HepG2 (cell line): ENCODE measurements at regions not wholly inside any gene's neighbourhood (a gene's known extent, or its start where the extent isn't known, plus 50 kb on each side); places are given as distances from the start of the nearest gene placed in this dataset.

ENCODE experiments used
- ATAC-seq: fragments of 200-7000 bp; cut with Tn5 transposase; 3 replicates; pipeline ENCODE4 v1.9.1; 2020; ENCODE audit warnings: mild to moderate bottlenecking, moderate library complexity
- BruUV-seq: library from RNA; stranded (reverse); fragments of 400-500 nt; replicated peaks from 2 replicates; lab custom pipeline; 2021; lab: Mats Ljungman, UMichigan
- CTCF ChIA-PET: fragments of 300-600 bp; formaldehyde crosslinking; extraction: SDS; loops from one replicate; lab custom pipeline; 2021; ENCODE audit warnings: low total read pairs, inconsistent platforms, low intra/inter-chr PET ratio; lab: Yijun Ruan, JAX
- POLR2A ChIA-PET: fragments of 350-600 bp; sonication (Branson Sonifier 250); formaldehyde crosslinking; loops from one replicate; lab custom pipeline; 2020; ENCODE audit warnings: antibody characterized with exemption, inconsistent platforms; lab: Yijun Ruan, JAX
- DNase-seq: peaks from one replicate; pipeline ENCODE4 v3.0.0-alpha.2; 2015; ENCODE audit warnings: low spot score
- FAIRE-seq: peaks from 3 replicates; lab custom pipeline; 2011; peaks lifted over from hg19 to GRCh38; lab: Jason Lieb, UNC
- H2AFZ ChIP-seq: one replicate; pipeline ENCODE4 v1.6.1; 2011; ENCODE audit warnings: low read length, inconsistent platforms
- H3K27ac ChIP-seq: fragments of 300-600 bp; 3 replicates; pipeline ENCODE4 v1.8.0; 2011; ENCODE audit warnings: mixed run types, mild to moderate bottlenecking, mixed read lengths, low read length, inconsistent platforms; ENCODE audit not compliant: insufficient read depth; ENCODE audit errors: extremely low read length
- H3K27me3 ChIP-seq, 2 experiments: fragments of 200-600 bp in 1 of 2; 2 replicates in 1 of 2; 3 replicates in 1 of 2; pipeline versions ENCODE4 v1.6.0 to v1.8.0; 2011; ENCODE audit warnings: low read length in 2 of 2, mild to moderate bottlenecking in 2 of 2, moderate library complexity in 2 of 2, inconsistent platforms in 1 of 2; ENCODE audit not compliant: insufficient read depth in 2 of 2, control insufficient read depth in 1 of 2
- H3K36me3 ChIP-seq, 2 experiments: fragments of 200-600 bp in 1 of 2; replicated peaks in 1 of 2; 2 replicates in 1 of 2; 3 replicates in 1 of 2; pipeline versions ENCODE4 v1.5.1 to v1.8.0; 2011; ENCODE audit warnings: low read length in 2 of 2, inconsistent platforms in 1 of 2; ENCODE audit not compliant: insufficient read depth in 2 of 2, control insufficient read depth in 1 of 2
- H3K4me1 ChIP-seq: 2 replicates; pipeline ENCODE4 v1.5.1; 2012; ENCODE audit warnings: low read length, inconsistent platforms; ENCODE audit not compliant: insufficient read depth
- H3K4me2 ChIP-seq: 2 replicates; pipeline ENCODE4 v1.6.0; 2011; ENCODE audit warnings: low read depth, low read length, inconsistent platforms
- H3K4me3 ChIP-seq, 3 experiments: fragments of 200-600 bp in 1 of 3; sonication (generic), shearing (Covaris generic) in 1 of 3; replicated peaks in 1 of 3; 2 replicates each; pipeline ENCODE4 v1.5.1; 2011 to 2016; ENCODE audit warnings: low read length in 3 of 3, inconsistent platforms in 2 of 3, low read depth in 2 of 3, mild to moderate bottlenecking in 2 of 3, control low read depth in 1 of 3, mixed read lengths in 1 of 3; ENCODE audit not compliant: insufficient read depth in 1 of 3
- H3K79me2 ChIP-seq: one replicate; pipeline ENCODE4 v1.6.1; 2011; ENCODE audit warnings: low read length, inconsistent platforms; ENCODE audit not compliant: insufficient read depth
- H3K9ac ChIP-seq: 2 replicates; pipeline ENCODE4 v1.6.0; 2011; ENCODE audit warnings: mild to moderate bottlenecking, low read depth, low read length, inconsistent platforms; ENCODE audit not compliant: insufficient read depth
- H3K9me3 ChIP-seq: 2 replicates; pipeline ENCODE4 v1.5.1; 2012; ENCODE audit warnings: mild to moderate bottlenecking, low read length
- H4K20me1 ChIP-seq: 2 replicates; pipeline ENCODE4 v1.6.0; 2011; ENCODE audit warnings: inconsistent platforms, mild to moderate bottlenecking, low read length, moderate library complexity; ENCODE audit not compliant: insufficient read depth
- CEBPB ChIP-seq: IDR thresholded peaks from 2 replicates; pipeline ENCODE4 v1.6.1; 2011; ENCODE audit warnings: low read depth, low read length, improper control_type of control experiment, borderline replicate concordance
- CHCHD3 ChIP-seq: sonication (generic); formaldehyde crosslinking; IDR thresholded peaks from 2 replicates; pipeline ENCODE4 v1.8.0; 2022; ENCODE audit warnings: mild to moderate bottlenecking, missing genetic modification reagents, moderate library complexity
- ERF ChIP-seq: IDR thresholded peaks from 2 replicates; pipeline ENCODE4 v1.6.1; 2018; ENCODE audit warnings: missing biosample characterization, missing genetic modification reagents
- IRF2 ChIP-seq: IDR thresholded peaks from 2 replicates; pipeline ENCODE4 v1.6.1; 2018; ENCODE audit warnings: missing genetic modification reagents, missing compliant biosample characterization
- NR2C2 ChIP-seq: sonication (generic); formaldehyde crosslinking; IDR thresholded peaks from 2 replicates; pipeline ENCODE4 v1.4.0; 2020; ENCODE audit warnings: missing genetic modification reagents, mild to moderate bottlenecking, moderate library complexity, borderline replicate concordance
- RAD51 ChIP-seq: fragments of 450-650 bp; IDR thresholded peaks from 2 replicates; pipeline ENCODE4 v1.6.1; 2016; ENCODE audit warnings: borderline replicate concordance
- ZBTB3 ChIP-seq: sonication (generic); formaldehyde crosslinking; IDR thresholded peaks from 2 replicates; pipeline ENCODE4 v1.4.0; 2020; ENCODE audit warnings: low read depth, mild to moderate bottlenecking, moderate library complexity, missing genetic modification reagents, borderline replicate concordance
- ZBTB46 ChIP-seq: sonication (generic); formaldehyde crosslinking; IDR thresholded peaks from 2 replicates; pipeline ENCODE4 v1.4.0; 2020; ENCODE audit warnings: mild to moderate bottlenecking, missing genetic modification reagents, borderline replicate concordance
- ZNF660 ChIP-seq: sonication (generic); formaldehyde crosslinking; IDR thresholded peaks from 2 replicates; pipeline ENCODE4 v1.5.1; 2020; ENCODE audit warnings: mild to moderate bottlenecking, low read depth, missing genetic modification reagents, borderline replicate concordance
- WGBS: methylation state at CpG from one replicate; pipeline ENCODE4 v1.1.6; 2017; ENCODE audit warnings: low lambda C conversion rate; 5-methylcytosine and 5-hydroxymethylcytosine counted together
- in situ Hi-C: cut with HindIII; loops from 2 replicates; pipeline ENCODE4 v1.10.0; 2017; ENCODE audit warnings: low pct_unique_long_range_greater_than_20kb; ENCODE audit not compliant: extremely low pct_ligation_motif_present
- intact Hi-C: fragments of 100-400 bp; cut with micrococcal nuclease; formaldehyde crosslinking; loops from one replicate; pipeline ENCODE4 v1.10.0; 2022; ENCODE audit not compliant: unreplicated experiment

- TF ChIP-seq ZBTB46 (CRISPR knock-in tag): no peak
These were observed 104.6 kb upstream of the LSM8 start (continued) for GRCh38 chr7:118079369-118079768.

GRCh38 chr7:118080947-118081346 lies 103.0 kb upstream of the LSM8 start:
- WGBS: 3% methylated on average over 3 of the region's 3 CpGs
- ATAC-seq: no peak
- DNase-seq: no peak
- CTCF ChIA-PET: no interaction called here
- Histone ChIP-seq H2AFZ (no peak overlapping the region), H3K36me3 (no peaks in the 10 kb centered on the region), H3K9me3 (no peaks in the 10 kb centered on the region), H4K20me1 (no peaks in the 10 kb centered on the region), H3K27ac (no peak overlapping the region), H3K27me3 (no peaks in the 10 kb centered on the region), H3K9ac (no peak overlapping the region), H3K4me3 (no peak overlapping the region), H3K4me1 (no peaks in the 10 kb centered on the region), H3K79me2 (no peaks in the 10 kb centered on the region), H3K4me2 (no peak overlapping the region)
- BruUV-seq: no TSS peak
- POLR2A ChIA-PET: no interaction called here
- no peak for FAIRE-seq
- intact Hi-C loops (no loop called here), in situ Hi-C loops (no loop called here)
- TF ChIP-seq CHCHD3 (CRISPR knock-in tag) (no peak), RAD51 (no peak), NR2C2 (CRISPR knock-in tag) (no peak), CEBPB (no peak), ZNF660 (CRISPR knock-in tag) (no peak), ZBTB3 (CRISPR knock-in tag) (no peak), IRF2 (CRISPR knock-in tag) (no peak), ERF (CRISPR knock-in tag) (no peak)
